Endothelial cell of umbilical vein (primary cell): ENCODE measurements at regions not wholly inside any gene's neighbourhood (a gene's known extent, or its start where the extent isn't known, plus 50 kb on each side); places are given as distances from the start of the nearest gene placed in this dataset.

Experiments
- BruUV-seq: library from RNA; stranded (reverse); fragments of 400-500 nt; replicated peaks from 2 replicates; lab custom pipeline; 2021; lab: Mats Ljungman, UMichigan
- CTCF ChIA-PET: fragments of 300-600, 350-600 bp; sonication (Branson Sonifier 250); formaldehyde crosslinking; loops from one replicate; lab custom pipeline; 2021; ENCODE audit warnings: antibody characterized with exemption, inconsistent platforms; lab: Charles Lee
- POLR2A ChIA-PET: fragments of 300-600, 350-600 bp; sonication (Branson Sonifier 250); formaldehyde crosslinking; loops from one replicate; lab custom pipeline; 2021; ENCODE audit warnings: antibody characterized with exemption, inconsistent platforms; lab: Charles Lee
- DNase-seq: peaks from one replicate; pipeline ENCODE4 v3.0.0-alpha.2; 2011; ENCODE audit warnings: low read depth, low spot score
- FAIRE-seq: peaks from 2 replicates; lab custom pipeline; 2011; peaks lifted over from hg19 to GRCh38; lab: Jason Lieb, UNC
- H2AFZ ChIP-seq: 2 replicates; pipeline ENCODE4 v1.6.0; 2012; ENCODE audit warnings: low read depth, low read length, control low read depth, inconsistent platforms
- H3K27ac ChIP-seq: 2 replicates; pipeline ENCODE4 v1.5.1; 2011; ENCODE audit warnings: low read depth, mild to moderate bottlenecking, control low read depth, low read length, moderate library complexity; ENCODE audit not compliant: insufficient read depth
- H3K27me3 ChIP-seq, 2 experiments: 2 replicates each; pipeline versions ENCODE4 v1.6.0 to v1.6.1; 2011; ENCODE audit warnings: low read length in 2 of 2, mixed read lengths in 1 of 2; ENCODE audit not compliant: control insufficient read depth in 2 of 2, insufficient read depth in 2 of 2
- H3K36me3 ChIP-seq, 2 experiments: 2 replicates in 1 of 2; 3 replicates in 1 of 2; pipeline ENCODE4 v1.5.1; 2011; ENCODE audit warnings: low read length in 2 of 2, mild to moderate bottlenecking in 1 of 2, moderate library complexity in 1 of 2; ENCODE audit not compliant: control insufficient read depth in 2 of 2, insufficient read depth in 2 of 2; ENCODE audit errors: extremely low read depth in 1 of 2
- H3K4me1 ChIP-seq: 3 replicates; pipeline ENCODE4 v1.5.1; 2011; ENCODE audit warnings: mild to moderate bottlenecking, low read length; ENCODE audit not compliant: control insufficient read depth, insufficient read depth; ENCODE audit errors: extremely low read depth
- H3K4me2 ChIP-seq: 2 replicates; pipeline ENCODE4 v1.6.1; 2011; ENCODE audit warnings: low read length, control low read depth, mixed read lengths; ENCODE audit not compliant: insufficient read depth
- H3K4me3 ChIP-seq, 3 experiments: fragments of 200-600 bp in 1 of 3; sonication (generic), shearing (Covaris generic) in 1 of 3; replicated peaks in 1 of 3; 2 replicates each; pipeline ENCODE4 v1.5.1; 2011 to 2016; ENCODE audit warnings: control low read depth in 3 of 3, low read length in 3 of 3, mild to moderate bottlenecking in 2 of 3, inconsistent platforms in 1 of 3, low read depth in 1 of 3, moderate library complexity in 1 of 3; ENCODE audit not compliant: insufficient read depth in 1 of 3
- H3K79me2 ChIP-seq: 2 replicates; pipeline ENCODE4 v1.6.0; 2012; ENCODE audit warnings: low read length, inconsistent platforms; ENCODE audit not compliant: control insufficient read depth, insufficient read depth
- H3K9ac ChIP-seq: replicated peaks from 2 replicates; pipeline ENCODE3; 2011; ENCODE audit warnings: low read length, control low read depth; ENCODE audit not compliant: insufficient read depth; ENCODE audit errors: extremely low read depth
- H3K9me1 ChIP-seq: replicated peaks from 3 replicates; pipeline ENCODE4 v1.6.0; 2011; ENCODE audit warnings: mild to moderate bottlenecking, low read length; ENCODE audit not compliant: control insufficient read depth, insufficient read depth; ENCODE audit errors: extremely low read depth
- H3K9me3 ChIP-seq: replicated peaks from 2 replicates; pipeline ENCODE4 v1.5.1; 2012; ENCODE audit warnings: low read length, inconsistent platforms; ENCODE audit not compliant: control insufficient read depth, insufficient read depth
- H4K20me1 ChIP-seq: replicated peaks from 2 replicates; pipeline ENCODE3; 2011; ENCODE audit warnings: mild to moderate bottlenecking, low read length; ENCODE audit not compliant: control insufficient read depth, insufficient read depth; ENCODE audit errors: extremely low read depth
- CTCF ChIP-seq, 2 donors: IDR thresholded peaks; 1 replicate in 1 of 2; 2 replicates in 1 of 2; pipeline ENCODE4 v1.5.1; 2011; ENCODE audit warnings: low read length in 2 of 2, mild to moderate bottlenecking in 2 of 2, moderate library complexity in 2 of 2, control low read depth in 1 of 2, inconsistent platforms in 1 of 2, low read depth in 1 of 2; ENCODE audit not compliant: insufficient read depth in 1 of 2; ENCODE audit errors: extremely low read depth in 1 of 2
- EZH2 ChIP-seq: IDR thresholded peaks from 2 replicates; pipeline ENCODE4 v1.6.1; 2012; ENCODE audit warnings: borderline replicate concordance, low read depth, mild to moderate bottlenecking, moderate library complexity, low read length, inconsistent platforms; ENCODE audit not compliant: severe bottlenecking
- FOS ChIP-seq: IDR thresholded peaks from 2 replicates; pipeline ENCODE4 v1.6.1; 2011; ENCODE audit warnings: mild to moderate bottlenecking, low read length, moderate library complexity, borderline replicate concordance; ENCODE audit not compliant: insufficient read depth
- GATA2 ChIP-seq: IDR thresholded peaks from 2 replicates; pipeline ENCODE4 v1.7.0; 2011; ENCODE audit warnings: low read depth, mild to moderate bottlenecking, moderate library complexity, mixed read lengths, low read length; ENCODE audit not compliant: insufficient read length, insufficient read depth
- JUN ChIP-seq: IDR thresholded peaks from 2 replicates; pipeline ENCODE4 v1.6.1; 2011; ENCODE audit warnings: borderline replicate concordance, low read depth; ENCODE audit not compliant: insufficient read length, insufficient read depth
- MAX ChIP-seq: IDR thresholded peaks from 2 replicates; pipeline ENCODE4 v1.6.1; 2011; ENCODE audit not compliant: insufficient read depth, insufficient read length
- MYC ChIP-seq: IDR thresholded peaks from one replicate; pipeline ENCODE4 v1.6.1; 2011; ENCODE audit warnings: mild to moderate bottlenecking, low read depth, low read length
- POLR2A ChIP-seq: IDR thresholded peaks from 2 replicates; pipeline ENCODE4 v1.6.1; 2012; ENCODE audit warnings: low read depth, mild to moderate bottlenecking, control low read depth, low read length
- POLR2AphosphoS5 ChIP-seq: IDR thresholded peaks from 2 replicates; pipeline ENCODE4 v1.6.1; 2012; ENCODE audit warnings: low read depth, mild to moderate bottlenecking, control low read depth, low read length, moderate library complexity; ENCODE audit not compliant: insufficient read depth
- dilution Hi-C: fragments of 300-500 bp; cut with MboI; formaldehyde crosslinking; loops from one replicate; pipeline ENCODE4 v1.15.0; 2019; ENCODE audit warnings: low sequenced_read_pairs; ENCODE audit not compliant: extremely low pct_ligation_motif_present
- intact Hi-C: fragments of 100-400 bp; cut with micrococcal nuclease; formaldehyde crosslinking; loops from one replicate; pipeline ENCODE4 v1.10.0; 2022

GRCh38 chr11:104366321-104366734, 202.4 kb upstream of the PDGFD start:
- no peaks in the 10 kb centered on the region for H3K79me2 ChIP-seq
- DNase-seq (no peak), FAIRE-seq (no peak)
- no peaks in the 10 kb centered on the region for H4K20me1 ChIP-seq
- no peaks in the 10 kb centered on the region for H3K9me3 ChIP-seq
- H3K27me3 ChIP-seq = no peaks in the 10 kb centered on the region
- TF ChIP-seq MAX (no peak), CTCF (IDR thresholded peaks at IDR 0.05; ENCODE audit: extremely low read depth in 1 of 2, insufficient read depth in 1 of 2, low read depth in 1 of 2, low read length in 2 of 2) (no peak), EZH2 (no peak), POLR2A (no peak), GATA2 (no peak), POLR2AphosphoS5 (no peak), MYC (no peak), FOS (no peak), JUN (no peak)
- ChIA-PET CTCF (no interaction called here), POLR2A (no interaction called here)
- no peak overlapping the region for H3K4me3 ChIP-seq
- H3K4me2 ChIP-seq = no peak overlapping the region
- dilution Hi-C loops = no loop called here
- no peaks in the 10 kb centered on the region for H3K9me1 ChIP-seq
- no TSS peak for BruUV-seq
- no peaks in the 10 kb centered on the region for H3K36me3 ChIP-seq
- intact Hi-C loops = no loop called here
- no peak overlapping the region for H3K27ac ChIP-seq
- no peaks in the 10 kb centered on the region for H3K4me1 ChIP-seq
- H3K9ac ChIP-seq = no peak overlapping the region
- H2AFZ ChIP-seq = no peak overlapping the region
